ENCODE measurements at regions not wholly inside any gene's neighbourhood (a gene's known extent, or its start where the extent isn't known, plus 50 kb on each side); places are given as distances from the start of the nearest gene placed in this dataset.

- Histone ChIP-seq H3K9me3 (no peaks in the 10 kb centered on the region), H3K4me3 (no peak overlapping the region), H3K27ac (no peak overlapping the region), H3K36me3 (no peaks in the 10 kb centered on the region), H3K27me3 (no peaks in the 10 kb centered on the region), H3K4me1 (ENCODE audit: insufficient read depth) (peaks cover 3% of the 10 kb centered on the region)
- WGBS, 3 donors = 84 to 87% (median 86%) methylated on average over 10 of the region's 10 CpGs
- DNase-seq = no peak
- TF ChIP-seq CTCF (IDR thresholded peaks at IDR 0.05) (no peak), EP300 (IDR thresholded peaks at IDR 0.05) (no peak)
- intact Hi-C loops (cut with DNase I) = no loop called here
Measured at GRCh38 chr10:2917926-2918325, 149.4 kb upstream of the PFKP start.

DNA sequence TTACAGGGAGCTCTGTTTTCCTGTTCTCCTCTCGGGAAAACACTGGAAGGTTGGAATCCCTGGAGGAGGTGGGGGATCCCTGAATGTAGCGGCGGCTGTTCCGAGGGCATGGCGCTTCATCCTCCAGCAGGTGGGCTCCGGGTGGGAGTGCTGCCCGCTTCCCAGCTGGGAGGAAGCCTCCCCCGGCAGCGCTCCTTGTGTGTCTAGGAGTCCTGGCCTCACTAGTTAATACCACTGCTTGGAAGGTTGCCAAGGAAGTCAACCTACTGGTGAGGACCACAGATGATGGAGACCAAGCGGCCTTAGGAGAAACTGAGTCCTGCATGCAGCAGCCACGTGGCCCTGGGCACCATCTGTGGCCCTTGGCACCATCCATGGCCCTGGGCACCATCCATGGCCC is 151.9 kb upstream of the PFKP start:
- H3K4me3 ChIP-seq = no peak overlapping the region

GRCh38 chr10:2914741-2915140 is 152.6 kb upstream of the PFKP start:
- intact Hi-C loops (cut with DNase I) = no loop called here
- Histone ChIP-seq H3K9me3 (no peaks in the 10 kb centered on the region), H3K27ac (no peak overlapping the region), H3K27me3 (no peaks in the 10 kb centered on the region), H3K4me3 (no peak overlapping the region), H3K36me3 (no peaks in the 10 kb centered on the region), H3K4me1 (ENCODE audit: insufficient read depth) (peaks cover 2% of the 10 kb centered on the region)
- WGBS, 3 donors = 90 to 91% (median 90%) methylated on average over 5 of the region's 5 CpGs
- DNase-seq = no peak
- no peak for TF ChIP-seq POLR2A (IDR thresholded peaks at IDR 0.05)
- TF ChIP-seq CTCF (IDR thresholded peaks at IDR 0.05) = no peak
- TF ChIP-seq EP300 (IDR thresholded peaks at IDR 0.05) = no peak

More for the DNA sequence above, 151.9 kb upstream of the PFKP start:
- TF ChIP-seq EP300 (IDR thresholded peaks at IDR 0.05) (no peak), CTCF (IDR thresholded peaks at IDR 0.05) (no peak), POLR2A (IDR thresholded peaks at IDR 0.05) (no peak)
- H3K9me3 ChIP-seq = no peaks in the 10 kb centered on the region
- no peaks in the 10 kb centered on the region for H3K27me3 ChIP-seq
- H3K36me3 ChIP-seq = no peaks in the 10 kb centered on the region
- no peak overlapping the region for H3K27ac ChIP-seq
- intact Hi-C loops (cut with DNase I) = no loop called here
- 90 to 95% (median 91%) methylated on average over 11 of the region's 11 CpGs for WGBS, 3 donors
- H3K4me1 ChIP-seq (ENCODE audit: insufficient read depth) = peaks cover 2% of the 10 kb centered on the region
- DNase-seq = no peak

GRCh38 chr10:2913474-2913873 is 153.9 kb upstream of the PFKP start:
- WGBS, 3 donors = 9 to 20% (median 14%) methylated on average over 4 of the region's 4 CpGs
- DNase-seq = no peak
- Histone ChIP-seq H3K4me1 (ENCODE audit: insufficient read depth) (no peaks in the 10 kb centered on the region), H3K27ac (no peak overlapping the region), H3K9me3 (no peaks in the 10 kb centered on the region), H3K36me3 (no peaks in the 10 kb centered on the region), H3K4me3 (no peak overlapping the region), H3K27me3 (no peaks in the 10 kb centered on the region)
- TF ChIP-seq CTCF (IDR thresholded peaks at IDR 0.05) (no peak), EP300 (IDR thresholded peaks at IDR 0.05) (no peak), POLR2A (IDR thresholded peaks at IDR 0.05) (no peak)
- intact Hi-C loops (cut with DNase I) = no loop called here

GRCh38 chr10:2910656-2911055 is 156.7 kb upstream of the PFKP start:
- Histone ChIP-seq H3K36me3 (no peaks in the 10 kb centered on the region), H3K4me1 (ENCODE audit: insufficient read depth) (no peaks in the 10 kb centered on the region), H3K4me3 (no peak overlapping the region), H3K27me3 (no peaks in the 10 kb centered on the region), H3K9me3 (no peaks in the 10 kb centered on the region), H3K27ac (no peak overlapping the region)
- TF ChIP-seq POLR2A (IDR thresholded peaks at IDR 0.05) (no peak), EP300 (IDR thresholded peaks at IDR 0.05) (no peak), CTCF (IDR thresholded peaks at IDR 0.05) (no peak)
- no peak for DNase-seq
- 43 to 53% (median 46%) methylated on average over 3 of the region's 3 CpGs for WGBS, 3 donors
- intact Hi-C loops (cut with DNase I) = no loop called here
